DMS114 treated with DMSO at 0.1 percent for 48 hours (cell line): ENCODE measurements at regions not wholly inside any gene's neighbourhood (a gene's known extent, or its start where the extent isn't known, plus 50 kb on each side); places are given as distances from the start of the nearest gene placed in this dataset.
"Not testable (repeated sequence)": the region's sequence is repeated elsewhere in the genome, so short reads cannot be mapped to it uniquely, and the experiment has no call there.

Experiments
- DNase-seq: peaks from one replicate; lab custom pipeline; 2025; ENCODE audit not compliant: unreplicated experiment; lab: John Stamatoyannopoulos, UW

DNA sequence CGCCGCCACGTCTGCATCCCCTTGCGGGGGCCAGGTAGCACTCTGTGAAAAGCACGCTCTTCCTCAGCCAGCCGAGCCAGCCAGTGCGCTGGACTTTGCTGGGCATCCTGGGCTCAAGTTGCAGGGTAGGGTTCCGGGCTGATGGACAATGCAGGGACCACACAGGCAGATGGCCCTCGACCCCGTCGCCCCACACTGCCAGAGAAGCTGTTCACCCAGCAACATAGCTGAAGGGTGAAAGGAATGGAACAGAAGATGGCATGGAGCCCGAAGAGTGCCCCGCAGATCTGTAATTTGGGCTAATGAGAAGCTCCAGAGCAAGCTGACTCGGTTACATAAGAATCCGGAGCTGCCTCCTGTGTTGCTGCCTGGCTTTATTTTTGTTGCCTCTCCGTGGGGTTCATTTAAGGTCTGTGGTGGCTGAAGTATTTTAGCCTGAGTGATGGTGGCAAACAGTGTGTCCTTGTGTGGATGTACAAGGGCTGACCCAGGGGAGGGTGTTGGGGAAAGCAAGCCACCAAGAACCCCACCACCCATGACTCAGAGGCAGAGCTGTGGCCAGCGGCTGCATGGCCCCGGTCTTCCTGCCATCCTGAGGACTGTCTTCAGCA lies 105.8 kb downstream of the SOX1 start:
- no peak for DNase-seq

GRCh38 chr13:112174476-112175110 lies 107.6 kb downstream of the SOX1 start:
- DNase-seq = no peak

DNA sequence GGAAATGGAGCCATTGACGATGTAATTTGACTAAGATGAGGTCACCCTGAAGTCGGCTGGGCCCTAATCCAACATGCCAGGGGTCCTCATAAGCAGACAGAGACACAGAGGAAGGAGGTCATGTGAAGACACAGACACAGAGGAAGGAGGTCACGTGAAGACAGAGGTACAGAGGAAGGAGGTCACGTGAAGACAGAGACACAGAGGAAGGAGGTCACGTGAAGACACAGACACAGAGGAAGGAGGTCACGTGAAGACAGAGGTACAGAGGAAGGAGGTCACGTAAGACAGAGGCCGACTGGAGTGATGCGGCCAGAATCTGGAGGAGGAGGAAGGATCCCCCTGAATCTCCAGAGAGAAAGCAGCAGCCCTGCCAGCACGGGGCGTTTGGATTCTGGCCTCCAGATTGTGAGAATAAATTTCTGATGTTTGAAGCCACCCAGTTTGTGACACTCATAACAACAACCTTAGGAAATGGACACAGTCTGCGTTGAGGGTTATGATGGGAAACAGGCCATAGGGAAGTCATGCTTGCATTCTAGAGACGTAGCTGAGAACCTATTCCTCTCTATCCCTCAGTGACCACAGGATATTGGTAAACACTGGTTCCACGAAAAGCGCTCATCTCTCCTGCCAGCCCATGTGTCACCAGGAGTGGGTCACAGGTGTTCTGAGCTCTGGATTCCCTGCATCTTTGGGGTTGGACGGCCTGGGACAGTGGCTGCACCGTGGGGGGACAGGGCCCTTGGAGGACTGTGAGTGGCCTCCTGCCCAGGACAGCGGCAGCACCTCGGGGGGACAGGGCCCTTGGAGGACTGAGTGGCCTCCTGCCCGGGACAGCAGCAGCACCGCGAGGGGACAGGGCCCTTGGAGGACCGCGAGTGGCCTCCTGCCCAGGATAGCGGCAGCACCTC lies 108.5 kb downstream of the SOX1 start:
- no peak for DNase-seq

- DNase-seq = not testable (repeated sequence)
Measured at GRCh38 chr13:112176141-112177119, 109.5 kb downstream of the SOX1 start.

GRCh38 chr13:112177450-112178288 lies 110.7 kb downstream of the SOX1 start:
- peak; percentile 1 for DNase-seq

GRCh38 chr13:112178769-112179168 lies 111.8 kb downstream of the SOX1 start:
- DNase-seq = no peak

GRCh38 chr13:112179421-112179820 lies 112.5 kb downstream of the SOX1 start:
- DNase-seq = no peak

- no peak for DNase-seq
Measured at GRCh38 chr13:112179995-112180394, 113.0 kb downstream of the SOX1 start.

- no peak for DNase-seq
Measured at GRCh38 chr13:112181336-112182067, 114.6 kb downstream of the SOX1 start.

DNA sequence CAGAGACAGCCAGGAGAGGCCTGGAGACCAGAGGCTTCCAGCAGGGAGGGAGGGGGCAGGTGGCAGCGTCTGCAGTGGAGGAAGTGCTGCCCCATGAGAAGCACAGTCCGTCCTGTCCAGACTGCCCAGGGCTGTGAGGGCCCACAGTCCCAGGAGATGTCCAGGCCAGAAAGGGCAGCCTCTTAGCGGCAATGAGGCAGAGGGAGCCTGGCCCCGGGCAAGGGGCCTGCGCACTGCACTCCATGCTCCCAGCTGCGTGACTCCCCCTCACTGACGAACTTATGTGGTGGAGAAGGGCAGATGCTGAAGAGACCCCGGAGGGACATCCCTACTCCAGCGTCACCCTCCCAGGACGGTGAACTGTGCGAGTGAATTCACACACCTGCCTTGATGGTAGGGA lies 115.3 kb downstream of the SOX1 start:
- no peak for DNase-seq

GRCh38 chr13:112182846-112183531 lies 116.0 kb downstream of the SOX1 start:
- no peak for DNase-seq

- no peak for DNase-seq
Measured at GRCh38 chr13:112183532-112184090, 116.7 kb downstream of the SOX1 start.

- DNase-seq = no peak
Measured at GRCh38 chr13:112184261-112184660, 117.3 kb downstream of the SOX1 start.

GRCh38 chr13:112184851-112185371 lies 118.0 kb downstream of the SOX1 start:
- DNase-seq = no peak

GRCh38 chr13:112185466-112185865 lies 118.5 kb downstream of the SOX1 start:
- DNase-seq = no peak

- no peak for DNase-seq
Measured at GRCh38 chr13:112186091-112186490, 119.1 kb downstream of the SOX1 start.

- no peak for DNase-seq
Measured at GRCh38 chr13:112187527-112188297, 120.8 kb downstream of the SOX1 start.
